OCI-LY7 (cell line): ENCODE measurements at regions not wholly inside any gene's neighbourhood (a gene's known extent, or its start where the extent isn't known, plus 50 kb on each side); places are given as distances from the start of the nearest gene placed in this dataset.
"Not testable (repeated sequence)": the region's sequence is repeated elsewhere in the genome, so short reads cannot be mapped to it uniquely, and the experiment has no call there.

Experiments
- BruUV-seq: library from RNA; stranded (reverse); fragments of 400-500 nt; replicated peaks from 2 replicates; lab custom pipeline; 2021; lab: Mats Ljungman, UMichigan
- CTCF ChIA-PET: fragments of 300-600 bp; sonication (Branson Sonifier 250); formaldehyde crosslinking; loops from one replicate; lab custom pipeline; 2022; ENCODE audit warnings: antibody characterized with exemption; ENCODE audit not compliant: unreplicated experiment; lab: Charles Lee
- POLR2A ChIA-PET: fragments of 300-600 bp; sonication (Branson Sonifier 250); formaldehyde crosslinking; loops from one replicate; lab custom pipeline; 2022; ENCODE audit warnings: antibody characterized with exemption; lab: Charles Lee
- DNase-seq: peaks from one replicate; pipeline ENCODE4 v3.0.0-alpha.2; 2015; ENCODE audit warnings: low spot score
- H2AFZ ChIP-seq: fragments of 200-600 bp; sonication (generic), shearing (Covaris generic); 2 replicates; pipeline ENCODE4 v1.6.1; 2014; ENCODE audit warnings: mild to moderate bottlenecking, antibody characterized with exemption, low read length, moderate library complexity
- H3K27ac ChIP-seq: fragments of 200-600 bp; sonication (generic); 2 replicates; pipeline ENCODE4 v1.5.1; 2014; ENCODE audit warnings: mixed run types, low read depth, mild to moderate bottlenecking, moderate library complexity, low read length, inconsistent platforms; ENCODE audit not compliant: poor library complexity, severe bottlenecking
- H3K36me3 ChIP-seq: fragments of 200-600 bp; sonication (generic); 2 replicates; pipeline ENCODE4 v1.6.1; 2014; ENCODE audit warnings: mild to moderate bottlenecking, antibody characterized with exemption, low read length, moderate library complexity, mixed read lengths; ENCODE audit not compliant: insufficient read depth
- H3K4me1 ChIP-seq: fragments of 200-600 bp; sonication (generic); 2 replicates; pipeline ENCODE4 v1.5.1; 2014; ENCODE audit warnings: mild to moderate bottlenecking, low read length; ENCODE audit not compliant: insufficient read depth, poor library complexity, severe bottlenecking
- H3K4me2 ChIP-seq: fragments of 200-600 bp; sonication (generic); 2 replicates; pipeline ENCODE4 v1.6.1; 2014; ENCODE audit warnings: mild to moderate bottlenecking, low read length
- H3K4me3 ChIP-seq: fragments of 200-600 bp; sonication (generic); 2 replicates; pipeline ENCODE4 v1.5.1; 2014; ENCODE audit warnings: mild to moderate bottlenecking, low read depth, low read length; ENCODE audit not compliant: poor library complexity, severe bottlenecking
- H3K79me2 ChIP-seq: fragments of 200-600 bp; sonication (generic); 2 replicates; pipeline ENCODE4 v1.6.1; 2016; ENCODE audit warnings: low read depth, mild to moderate bottlenecking, low read length, moderate library complexity, mixed read lengths; ENCODE audit not compliant: insufficient read depth
- H3K9me2 ChIP-seq: fragments of 200-600 bp; sonication (generic); 2 replicates; pipeline ENCODE4 v1.6.1; 2016; ENCODE audit warnings: mild to moderate bottlenecking, low read length, mixed read lengths; ENCODE audit not compliant: insufficient read depth
- H3K9me3 ChIP-seq: fragments of 200-600 bp; sonication (generic); 2 replicates; pipeline ENCODE4 v1.6.1; 2014; ENCODE audit warnings: mild to moderate bottlenecking, mixed run types, low read length, mixed read lengths
- H4K20me1 ChIP-seq: fragments of 200-600 bp; sonication (generic); 2 replicates; pipeline ENCODE4 v1.6.1; 2014; ENCODE audit warnings: mild to moderate bottlenecking, antibody characterized with exemption, low read length, moderate library complexity, mixed read lengths; ENCODE audit not compliant: insufficient read depth
- EZH2phosphoT487 ChIP-seq: fragments of 200-600 bp; sonication (generic); IDR thresholded peaks from 2 replicates; pipeline ENCODE4 v1.6.1; 2018; ENCODE audit warnings: low read depth, borderline replicate concordance, mild to moderate bottlenecking, mixed run types, antibody characterized with exemption, low read length, moderate library complexity, mixed read lengths
- intact Hi-C: fragments of 100-400 bp; cut with micrococcal nuclease; formaldehyde crosslinking; loops from one replicate; pipeline ENCODE4 v1.10.0; 2022; ENCODE audit not compliant: unreplicated experiment
- TF ChIP-seq, protein P1 (sequence below): fragments of 200-600 bp; sonication (generic); conservative IDR thresholded peaks from 2 replicates; pipeline ENCODE4 v1.5.1; 2014; ENCODE audit warnings: mild to moderate bottlenecking, antibody characterized with exemption, low read length, moderate library complexity, mixed read lengths

DNA sequence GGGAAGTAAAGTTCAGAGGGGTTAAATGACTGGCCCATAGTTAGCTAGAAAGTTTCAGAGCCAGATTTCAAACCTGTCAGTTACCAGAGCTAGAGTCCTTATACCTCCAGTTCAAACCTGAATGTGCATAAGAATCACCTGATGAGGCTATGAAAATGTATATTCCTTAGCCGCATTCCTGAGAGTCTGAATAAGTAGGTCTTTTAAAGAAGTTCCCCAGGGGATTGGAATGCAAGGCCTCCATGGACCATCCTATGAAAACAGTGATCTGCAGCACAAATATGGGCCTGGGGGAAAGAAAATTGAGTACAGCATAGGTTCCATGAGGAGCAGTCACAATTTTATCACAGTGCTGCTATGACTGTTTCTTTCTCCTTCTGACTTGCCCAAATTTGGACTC, 263.9 kb upstream of the CXorf66 start:
- ChIA-PET POLR2A (no interaction called here), CTCF (no interaction called here)
- intact Hi-C loops: no loop called here
- no peak for DNase-seq
- Histone ChIP-seq H3K36me3 (no peaks in the 10 kb centered on the region), H3K4me1 (no peaks in the 10 kb centered on the region), H3K79me2 (no peaks in the 10 kb centered on the region), H3K9me3 (no peaks in the 10 kb centered on the region), H2AFZ (no peak overlapping the region), H3K4me2 (no peak overlapping the region), H3K9me2 (no peaks in the 10 kb centered on the region), H4K20me1 (no peaks in the 10 kb centered on the region), H3K4me3 (no peak overlapping the region), H3K27ac (no peak overlapping the region)
- BruUV-seq: no TSS peak
- TF ChIP-seq, protein P1, sequence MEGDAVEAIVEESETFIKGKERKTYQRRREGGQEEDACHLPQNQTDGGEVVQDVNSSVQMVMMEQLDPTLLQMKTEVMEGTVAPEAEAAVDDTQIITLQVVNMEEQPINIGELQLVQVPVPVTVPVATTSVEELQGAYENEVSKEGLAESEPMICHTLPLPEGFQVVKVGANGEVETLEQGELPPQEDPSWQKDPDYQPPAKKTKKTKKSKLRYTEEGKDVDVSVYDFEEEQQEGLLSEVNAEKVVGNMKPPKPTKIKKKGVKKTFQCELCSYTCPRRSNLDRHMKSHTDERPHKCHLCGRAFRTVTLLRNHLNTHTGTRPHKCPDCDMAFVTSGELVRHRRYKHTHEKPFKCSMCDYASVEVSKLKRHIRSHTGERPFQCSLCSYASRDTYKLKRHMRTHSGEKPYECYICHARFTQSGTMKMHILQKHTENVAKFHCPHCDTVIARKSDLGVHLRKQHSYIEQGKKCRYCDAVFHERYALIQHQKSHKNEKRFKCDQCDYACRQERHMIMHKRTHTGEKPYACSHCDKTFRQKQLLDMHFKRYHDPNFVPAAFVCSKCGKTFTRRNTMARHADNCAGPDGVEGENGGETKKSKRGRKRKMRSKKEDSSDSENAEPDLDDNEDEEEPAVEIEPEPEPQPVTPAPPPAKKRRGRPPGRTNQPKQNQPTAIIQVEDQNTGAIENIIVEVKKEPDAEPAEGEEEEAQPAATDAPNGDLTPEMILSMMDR: no peak
- TF ChIP-seq EZH2phosphoT487: no peak

GRCh38 chrX:140226037-140226436, 260.7 kb upstream of the CXorf66 start:
- BruUV-seq, H3K4me2 ChIP-seq, H3K36me3 ChIP-seq, H3K9me3 ChIP-seq, H4K20me1 ChIP-seq, H3K27ac ChIP-seq, H3K4me3 ChIP-seq, DNase-seq, CTCF ChIA-PET, POLR2A ChIA-PET, H2AFZ ChIP-seq, intact Hi-C loops, H3K9me2 ChIP-seq, H3K4me1 ChIP-seq, H3K79me2 ChIP-seq: not testable (repeated sequence)

DNA sequence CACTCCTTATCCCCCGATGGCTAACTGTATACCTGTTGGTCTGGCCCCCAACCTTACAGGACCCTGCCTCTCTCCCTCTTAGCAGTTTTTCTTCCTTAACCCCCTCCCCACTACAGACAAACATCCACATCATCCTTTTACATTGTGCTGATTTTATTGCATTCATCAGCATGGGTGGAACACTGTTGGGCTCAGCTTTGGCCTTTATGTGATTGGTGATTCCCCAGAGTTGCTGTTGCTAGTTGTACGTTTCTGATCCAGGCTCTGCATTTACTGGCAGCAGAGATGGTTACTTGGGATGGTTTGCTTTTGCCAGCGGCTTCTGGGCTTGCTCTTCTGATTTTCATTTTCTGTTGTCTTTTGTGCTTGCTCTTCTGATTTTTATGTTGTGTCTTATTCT, 250.6 kb upstream of the CXorf66 start:
- intact Hi-C loops, POLR2A ChIA-PET, BruUV-seq, H3K9me2 ChIP-seq, H3K4me2 ChIP-seq, H2AFZ ChIP-seq, H3K4me3 ChIP-seq, H4K20me1 ChIP-seq, H3K4me1 ChIP-seq, DNase-seq, H3K79me2 ChIP-seq, H3K36me3 ChIP-seq, H3K27ac ChIP-seq, CTCF ChIA-PET, H3K9me3 ChIP-seq: not testable (repeated sequence)

DNA sequence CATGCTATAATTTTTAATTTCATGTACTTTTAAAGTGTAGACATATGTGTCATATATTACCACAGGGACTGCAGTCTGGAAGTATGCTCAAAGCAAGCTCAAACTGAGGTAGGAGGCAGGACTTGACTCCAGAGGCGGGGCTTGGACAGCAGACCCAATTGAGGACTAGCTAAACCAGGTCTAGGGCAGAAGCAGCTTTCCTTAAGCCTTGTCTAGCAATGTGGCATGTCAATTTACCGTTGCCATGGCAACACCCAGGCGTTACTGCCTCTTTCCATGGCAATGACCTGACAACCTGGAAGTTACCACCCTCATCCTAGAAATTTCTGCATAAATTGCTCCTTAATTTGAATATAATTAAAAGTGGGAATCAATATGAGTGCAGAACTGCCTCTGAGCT, 249.2 kb upstream of the CXorf66 start:
- H2AFZ ChIP-seq, H3K9me3 ChIP-seq, POLR2A ChIA-PET, H3K4me1 ChIP-seq, BruUV-seq, H3K4me2 ChIP-seq, H3K79me2 ChIP-seq, H3K36me3 ChIP-seq, H3K27ac ChIP-seq, CTCF ChIA-PET, DNase-seq, H4K20me1 ChIP-seq, intact Hi-C loops, H3K4me3 ChIP-seq, H3K9me2 ChIP-seq: not testable (repeated sequence)
